ENCODE measurements at regions not wholly inside any gene's neighbourhood (a gene's known extent, or its start where the extent isn't known, plus 50 kb on each side); places are given as distances from the start of the nearest gene placed in this dataset.

- in situ Hi-C loops (cut with MboI), result no loop called here
- no TSS peak for BruUV-seq (replicated peaks)
Measured at GRCh38 chrX:96389281-96390047, 295.2 kb upstream of the DIAPH2 start.

GRCh38 chrX:96394598-96394997, 290.0 kb upstream of the DIAPH2 start:
- H3K27ac ChIP-seq (ENCODE audit: control insufficient read depth, insufficient read depth), result no peak overlapping the region
- H3K4me3 ChIP-seq, result no peak overlapping the region
- ChIA-PET SMC1A (ENCODE audit: uncharacterized antibody, unreplicated experiment) (no interaction called here), CTCF (no interaction called here), RAD21 (ENCODE audit: unreplicated experiment) (no interaction called here), POLR2A (no interaction called here)
- no TSS peak for BruUV-seq (replicated peaks)
- 0% methylated on average over 1 of the region's 1 CpG for WGBS (ENCODE audit: insufficient coverage, insufficient replicate concordance, low lambda C conversion rate, missing lambda C conversion rate)
- H3K9me3 ChIP-seq (replicated peaks; ENCODE audit: control insufficient read depth, insufficient read depth, low read length), result no peaks in the 10 kb centered on the region
- H3K27me3 ChIP-seq (replicated peaks in 1 of 2; ENCODE audit: control insufficient read depth in 2 of 2, insufficient read depth in 2 of 2, low read length in 1 of 2), result no peaks in the 10 kb centered on the region
- no peak for DNase-seq (ENCODE audit: low read depth, low spot score)
- H2AFZ ChIP-seq (ENCODE audit: control insufficient read depth, low read depth, low read length), result no peak overlapping the region
- no peak overlapping the region for H3K4me2 ChIP-seq (ENCODE audit: control insufficient read depth, insufficient read depth)
- in situ Hi-C loops (cut with MboI) (no loop called here), intact Hi-C loops (cut with micrococcal nuclease; ENCODE audit: unreplicated experiment) (no loop called here)
- TF ChIP-seq POLR2AphosphoS5 (IDR thresholded peaks at IDR 0.05; ENCODE audit: low read length), result no peak
- no peak for TF ChIP-seq ZZZ3 (IDR thresholded peaks at IDR 0.05; ENCODE audit: control insufficient read depth, insufficient read length, low read depth)
- TF ChIP-seq ZNF592 (IDR thresholded peaks at IDR 0.05), result no peak
- no peak for TF ChIP-seq SP1 (IDR thresholded peaks at IDR 0.05; ENCODE audit: low read depth, low read length)
- TF ChIP-seq E2F4 (IDR thresholded peaks at IDR 0.05; ENCODE audit: low read depth, low read length), result no peak
- no peak for TF ChIP-seq YY1 (IDR thresholded peaks at IDR 0.05; ENCODE audit: low read depth, low read length)
- TF ChIP-seq ZBED1 (IDR thresholded peaks at IDR 0.05; ENCODE audit: borderline replicate concordance), result no peak
- TF ChIP-seq TCF7 (IDR thresholded peaks at IDR 0.05; ENCODE audit: borderline replicate concordance), result no peak
- no peak for TF ChIP-seq POLR2AphosphoS2 (IDR thresholded peaks at IDR 0.05; ENCODE audit: low read depth, low read length)
- TF ChIP-seq BACH1 (IDR thresholded peaks at IDR 0.05; ENCODE audit: borderline replicate concordance), result no peak
- no peak for TF ChIP-seq ASH2L (IDR thresholded peaks at IDR 0.05; ENCODE audit: borderline replicate concordance, low read depth)
- TF ChIP-seq MAX (IDR thresholded peaks at IDR 0.05; ENCODE audit: low read depth, low read length), result no peak
- no peak for TF ChIP-seq BMI1 (IDR thresholded peaks at IDR 0.05; ENCODE audit: borderline replicate concordance)
- no peaks in the 10 kb centered on the region for H3K79me2 ChIP-seq (ENCODE audit: control insufficient read depth, insufficient read depth, low read length)
- no peaks in the 10 kb centered on the region for H4K20me1 ChIP-seq (ENCODE audit: control insufficient read depth, insufficient read depth)
- no peak for FAIRE-seq
- H3K36me3 ChIP-seq (ENCODE audit: control insufficient read depth in 2 of 2, insufficient read depth in 2 of 2, low read length in 1 of 2), result no peaks in the 10 kb centered on the region
- no peak overlapping the region for H3K9ac ChIP-seq (ENCODE audit: control insufficient read depth, insufficient read depth, low read length)
- H3K4me1 ChIP-seq (ENCODE audit: control insufficient read depth, insufficient read depth, low read length), result no peaks in the 10 kb centered on the region
- no peak for ATAC-seq

More at GRCh38 chrX:96389281-96390047, 295.2 kb upstream of the DIAPH2 start:
- H3K27me3 ChIP-seq (replicated peaks in 1 of 2; ENCODE audit: control insufficient read depth in 2 of 2, insufficient read depth in 2 of 2, low read length in 1 of 2), result no peaks in the 10 kb centered on the region
- no peak overlapping the region for H2AFZ ChIP-seq (ENCODE audit: control insufficient read depth, low read depth, low read length)
- POLR2A ChIA-PET, result no interaction called here
- H3K4me1 ChIP-seq (ENCODE audit: control insufficient read depth, insufficient read depth, low read length), result no peaks in the 10 kb centered on the region
- DNase-seq (ENCODE audit: low read depth, low spot score) (no peak), ATAC-seq (no peak), FAIRE-seq (no peak)
- H3K4me3 ChIP-seq, result no peak overlapping the region
- RAD21 ChIA-PET (ENCODE audit: unreplicated experiment), result no interaction called here
- no peak overlapping the region for H3K9ac ChIP-seq (ENCODE audit: control insufficient read depth, insufficient read depth, low read length)
- no peaks in the 10 kb centered on the region for H3K9me3 ChIP-seq (replicated peaks; ENCODE audit: control insufficient read depth, insufficient read depth, low read length)
- CTCF ChIA-PET, result no interaction called here
- H3K79me2 ChIP-seq (ENCODE audit: control insufficient read depth, insufficient read depth, low read length), result no peaks in the 10 kb centered on the region
- no peak overlapping the region for H3K4me2 ChIP-seq (ENCODE audit: control insufficient read depth, insufficient read depth)
- WGBS (ENCODE audit: insufficient coverage, insufficient replicate concordance, low lambda C conversion rate, missing lambda C conversion rate), result 32% methylated on average over 5 of the region's 5 CpGs
- TF ChIP-seq PAX8 (IDR thresholded peaks at IDR 0.05) (no peak), FOS (IDR thresholded peaks at IDR 0.05; ENCODE audit: borderline replicate concordance, extremely low read depth, insufficient read length) (no peak)
- H4K20me1 ChIP-seq (ENCODE audit: control insufficient read depth, insufficient read depth), result no peaks in the 10 kb centered on the region
- H3K36me3 ChIP-seq (ENCODE audit: control insufficient read depth in 2 of 2, insufficient read depth in 2 of 2, low read length in 1 of 2), result no peaks in the 10 kb centered on the region
- intact Hi-C loops (cut with micrococcal nuclease; ENCODE audit: unreplicated experiment), result no loop called here
- SMC1A ChIA-PET (ENCODE audit: uncharacterized antibody, unreplicated experiment), result no interaction called here
- H3K27ac ChIP-seq (ENCODE audit: control insufficient read depth, insufficient read depth), result no peak overlapping the region

Measured in GM12878 (cell line).